ENCODE measurements at regions not wholly inside any gene's neighbourhood (a gene's known extent, or its start where the extent isn't known, plus 50 kb on each side); places are given as distances from the start of the nearest gene placed in this dataset.
A peak's percentile ranks its signal among the peaks of the same experiment; 100 is the strongest.

DNA sequence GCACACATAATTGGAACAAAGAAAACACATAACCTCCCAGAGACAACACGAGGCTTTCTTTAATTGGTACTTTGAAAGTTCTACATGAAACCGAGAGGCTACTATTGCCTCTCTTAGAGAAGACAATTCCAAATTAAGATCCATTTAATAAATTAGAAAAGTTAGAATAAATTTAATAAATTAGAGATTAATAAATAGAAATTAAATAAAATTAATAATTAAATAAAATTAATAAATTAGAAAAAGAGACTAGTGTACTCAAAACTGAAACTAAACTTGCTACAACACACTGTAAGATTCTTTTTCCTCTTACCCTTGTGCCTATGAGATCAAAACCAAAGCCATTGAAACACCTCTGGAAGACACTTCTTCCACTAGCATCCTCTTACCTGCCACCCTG, 199.0 kb downstream of the URB2 start:
- Histone ChIP-seq H3K9me3 (ENCODE audit: control insufficient read depth, low read length) (no peaks in the 10 kb centered on the region), H3K27ac (ENCODE audit: low read length) (no peak overlapping the region), H3K4me1 (ENCODE audit: control insufficient read depth, insufficient read depth, low read length) (no peaks in the 10 kb centered on the region), H3K27me3 (ENCODE audit: control insufficient read depth, insufficient read depth) (no peaks in the 10 kb centered on the region), H3K4me3 (ENCODE audit: low read length) (no peak overlapping the region)
- 89% methylated on average over 2 of the region's 2 CpGs for WGBS
- ATAC-seq (no peak), DNase-seq (no peak)
- intact Hi-C loops (cut with DNase I): no loop called here

DNA sequence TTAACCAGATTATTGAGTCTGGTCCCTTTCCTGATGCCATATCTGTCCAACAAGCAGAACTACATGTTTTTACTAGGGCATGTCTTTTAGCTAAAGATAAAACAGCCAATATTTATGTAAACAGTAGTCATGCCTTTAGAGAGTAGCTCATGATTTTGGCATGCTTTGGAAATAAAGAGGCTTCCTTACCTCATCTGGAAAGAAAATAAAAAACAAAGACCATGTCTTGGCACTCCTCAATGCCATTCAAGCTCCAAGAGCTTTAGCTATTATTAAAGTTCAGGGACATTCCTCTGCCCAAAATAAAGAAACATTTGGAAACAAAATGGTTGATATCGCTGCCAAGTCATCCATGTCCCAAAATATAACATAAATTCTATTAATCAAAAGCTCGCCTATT, 202.4 kb downstream of the URB2 start:
- Histone ChIP-seq H3K4me1 (ENCODE audit: control insufficient read depth, insufficient read depth, low read length) (peaks cover 2% of the 10 kb centered on the region), H3K27me3 (ENCODE audit: control insufficient read depth, insufficient read depth) (no peaks in the 10 kb centered on the region), H3K9me3 (ENCODE audit: control insufficient read depth, low read length) (no peaks in the 10 kb centered on the region), H3K27ac (ENCODE audit: low read length) (no peak overlapping the region), H3K4me3 (ENCODE audit: low read length) (no peak overlapping the region)
- DNase-seq (no peak), ATAC-seq (no peak)
- intact Hi-C loops (cut with DNase I): no loop called here
- 66% methylated on average over 2 of the region's 2 CpGs for WGBS

DNA sequence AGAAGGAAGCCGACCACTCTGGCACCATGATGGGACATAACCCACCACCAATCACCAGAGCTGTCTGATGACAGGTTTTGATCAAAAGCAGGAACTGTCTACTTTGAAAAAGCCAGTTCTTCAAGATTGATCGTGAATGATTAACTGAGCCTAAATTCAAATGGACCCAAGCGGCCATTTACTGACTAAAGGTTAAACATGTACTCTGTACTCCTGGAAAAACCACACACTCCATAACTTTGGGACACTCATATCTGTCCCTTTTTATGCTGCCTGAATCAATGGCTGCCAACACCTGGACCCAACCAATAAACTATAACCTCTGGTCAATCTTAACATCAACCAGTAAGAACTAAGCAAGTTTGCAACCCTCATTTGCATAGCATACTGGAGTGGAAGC, 206.6 kb downstream of the URB2 start:
- ATAC-seq (no peak), DNase-seq (no peak)
- no peak overlapping the region for H3K4me3 ChIP-seq (ENCODE audit: low read length)
- H3K4me1 ChIP-seq (ENCODE audit: control insufficient read depth, insufficient read depth, low read length): peaks cover 2% of the 10 kb centered on the region
- H3K27me3 ChIP-seq (ENCODE audit: control insufficient read depth, insufficient read depth): no peaks in the 10 kb centered on the region
- no peaks in the 10 kb centered on the region for H3K9me3 ChIP-seq (ENCODE audit: control insufficient read depth, low read length)
- intact Hi-C loops (cut with DNase I): no loop called here
- H3K27ac ChIP-seq (ENCODE audit: low read length): no peak overlapping the region
- WGBS: 87% methylated on average over 3 of the region's 3 CpGs

DNA sequence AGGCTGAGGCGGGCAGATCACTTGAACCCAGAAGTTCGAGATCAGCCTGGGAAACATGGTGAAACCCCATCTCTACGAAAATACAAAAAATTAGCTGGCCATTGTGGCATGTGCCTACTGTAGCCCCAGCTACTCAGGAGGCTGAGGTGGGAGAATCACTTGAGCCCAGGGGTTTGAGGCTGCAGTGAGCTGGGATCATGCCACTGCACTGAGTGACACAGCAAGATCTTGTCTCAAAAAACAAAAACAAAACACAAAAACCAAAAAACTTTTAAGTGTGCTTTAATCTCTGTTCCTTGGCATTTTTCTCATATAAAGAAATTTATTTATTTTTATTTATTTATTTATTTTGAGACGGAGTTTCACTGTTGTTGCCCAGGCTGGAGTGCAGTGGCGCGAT, 208.2 kb downstream of the URB2 start:
- intact Hi-C loops (cut with DNase I): no loop called here
- no peak for ATAC-seq
- DNase-seq: no peak
- no peak overlapping the region for H3K4me3 ChIP-seq (ENCODE audit: low read length)
- no peaks in the 10 kb centered on the region for H3K27me3 ChIP-seq (ENCODE audit: control insufficient read depth, insufficient read depth)
- H3K9me3 ChIP-seq (ENCODE audit: control insufficient read depth, low read length): no peaks in the 10 kb centered on the region
- no peak overlapping the region for H3K27ac ChIP-seq (ENCODE audit: low read length)
- H3K4me1 ChIP-seq (ENCODE audit: control insufficient read depth, insufficient read depth, low read length): peaks cover 2% of the 10 kb centered on the region
- 91% methylated on average over 6 of the region's 6 CpGs for whole genome bisulfite sequencing

DNA sequence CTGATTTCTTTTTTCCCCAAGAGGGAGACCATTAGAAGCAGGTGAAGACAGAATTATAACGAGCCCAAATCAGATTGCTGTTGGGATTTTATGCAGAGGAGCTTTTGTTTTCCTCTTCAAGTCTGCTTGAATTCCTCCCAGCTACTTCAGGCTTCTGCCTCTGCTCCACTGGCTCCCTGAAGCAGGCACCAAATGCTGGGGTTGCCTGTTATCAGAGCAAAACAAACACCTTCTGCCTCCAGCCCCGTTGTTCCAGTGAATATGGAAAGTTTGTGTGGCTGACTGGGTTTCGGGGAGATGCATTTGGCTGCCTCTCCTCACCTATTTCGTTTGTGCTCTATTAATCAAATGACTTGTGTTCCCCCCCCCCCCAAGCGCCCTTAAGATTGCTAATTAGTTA, 209.2 kb downstream of the URB2 start:
- Histone ChIP-seq H3K9me3 (ENCODE audit: control insufficient read depth, low read length) (no peaks in the 10 kb centered on the region), H3K4me1 (ENCODE audit: control insufficient read depth, insufficient read depth, low read length) (peaks cover 2% of the 10 kb centered on the region), H3K27me3 (ENCODE audit: control insufficient read depth, insufficient read depth) (no peaks in the 10 kb centered on the region), H3K27ac (ENCODE audit: low read length) (no peak overlapping the region), H3K4me3 (ENCODE audit: low read length) (no peak overlapping the region)
- DNase-seq (no peak), ATAC-seq (no peak)
- intact Hi-C loops (cut with DNase I): no loop called here
- 58% methylated on average over 5 of the region's 5 CpGs for WGBS

DNA sequence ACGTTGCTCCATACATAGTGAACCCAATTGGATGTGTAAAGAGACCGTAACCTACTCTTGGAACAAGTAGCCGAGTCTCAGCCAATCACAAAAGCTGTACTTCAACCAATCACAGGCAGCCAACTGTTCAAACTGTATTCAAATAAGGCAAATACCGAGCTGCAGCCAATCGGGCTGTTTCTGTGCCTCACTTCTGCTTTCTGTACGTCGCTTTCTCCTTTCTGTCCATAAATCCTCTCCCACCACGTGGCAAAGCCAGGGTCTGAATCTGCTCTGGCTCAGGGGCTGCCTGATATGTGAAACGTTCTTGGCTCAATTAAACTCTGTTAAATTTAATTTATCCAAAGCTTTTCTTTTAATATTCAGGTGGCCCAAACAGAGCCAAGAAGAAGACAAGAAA, 210.3 kb downstream of the URB2 start:
- Histone ChIP-seq H3K4me3 (ENCODE audit: low read length) (no peak overlapping the region), H3K27me3 (ENCODE audit: control insufficient read depth, insufficient read depth) (no peaks in the 10 kb centered on the region), H3K27ac (ENCODE audit: low read length) (no peak overlapping the region), H3K9me3 (ENCODE audit: control insufficient read depth, low read length) (no peaks in the 10 kb centered on the region), H3K4me1 (ENCODE audit: control insufficient read depth, insufficient read depth, low read length) (peaks cover 2% of the 10 kb centered on the region)
- intact Hi-C loops (cut with DNase I): no loop called here
- DNase-seq (no peak), ATAC-seq (no peak)
- WGBS: 70% methylated on average over 9 of the region's 9 CpGs

DNA sequence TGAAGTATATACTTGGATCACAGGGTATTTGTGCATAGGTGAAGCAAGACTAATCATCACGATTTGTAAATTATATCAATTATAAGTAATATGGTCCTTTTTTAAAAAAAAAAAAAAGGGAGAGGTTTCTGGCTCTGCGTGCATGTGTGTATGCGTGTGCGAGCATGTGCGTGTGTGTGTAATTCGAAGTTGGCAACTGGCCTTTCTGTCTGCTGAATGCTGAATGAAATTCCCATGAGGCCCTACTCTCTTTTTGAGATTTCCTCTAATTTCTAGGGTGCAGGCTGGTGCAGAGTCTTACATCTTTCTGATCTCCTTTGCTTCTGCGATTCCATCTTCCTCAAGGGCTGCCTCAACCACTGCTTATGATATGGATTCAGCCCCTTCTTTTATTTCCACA, 212.2 kb downstream of the URB2 start:
- 84% methylated on average over 7 of the region's 7 CpGs for WGBS
- H3K9me3 ChIP-seq (ENCODE audit: control insufficient read depth, low read length): no peaks in the 10 kb centered on the region
- ATAC-seq (no peak), DNase-seq (no peak)
- no peak overlapping the region for H3K4me3 ChIP-seq (ENCODE audit: low read length)
- H3K4me1 ChIP-seq (ENCODE audit: control insufficient read depth, insufficient read depth, low read length): peaks cover 2% of the 10 kb centered on the region
- no peak overlapping the region for H3K27ac ChIP-seq (ENCODE audit: low read length)
- no peaks in the 10 kb centered on the region for H3K27me3 ChIP-seq (ENCODE audit: control insufficient read depth, insufficient read depth)
- intact Hi-C loops (cut with DNase I): no loop called here

DNA sequence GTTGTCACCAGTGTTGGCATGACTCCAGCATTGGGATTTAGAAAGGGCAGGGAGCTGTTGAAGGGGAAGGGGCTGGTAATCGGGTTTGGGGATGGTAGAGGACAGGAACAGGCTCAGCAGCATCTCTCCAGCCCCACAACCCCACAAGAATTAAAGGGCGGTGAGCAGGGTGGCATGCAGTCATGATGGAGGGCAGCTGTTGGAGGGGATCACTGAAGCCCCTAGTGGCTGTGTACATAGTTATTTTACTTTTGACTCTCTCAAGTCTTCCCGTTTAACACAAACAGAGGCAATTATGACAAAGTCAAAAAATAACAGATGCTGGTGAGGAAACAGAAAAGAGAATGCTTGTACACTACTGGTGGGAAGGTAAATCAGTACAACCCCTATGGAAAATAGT, 213.8 kb downstream of the URB2 start:
- intact Hi-C loops (cut with DNase I): loop anchor here in 1 of 4 donors (10.0 kb wide), 1 partner anchor 465 kb away; no protein-coding TSS in a partner anchor
- Histone ChIP-seq H3K4me1 (ENCODE audit: control insufficient read depth, insufficient read depth, low read length) (peaks cover 4% of the 10 kb centered on the region), H3K27me3 (ENCODE audit: control insufficient read depth, insufficient read depth) (no peaks in the 10 kb centered on the region), H3K9me3 (ENCODE audit: control insufficient read depth, low read length) (no peaks in the 10 kb centered on the region), H3K27ac (ENCODE audit: low read length) (no peak overlapping the region), H3K4me3 (ENCODE audit: low read length) (no peak overlapping the region)
- 68% methylated on average over 3 of the region's 3 CpGs for WGBS
- ATAC-seq: no peak
- DNase-seq: no peak

DNA sequence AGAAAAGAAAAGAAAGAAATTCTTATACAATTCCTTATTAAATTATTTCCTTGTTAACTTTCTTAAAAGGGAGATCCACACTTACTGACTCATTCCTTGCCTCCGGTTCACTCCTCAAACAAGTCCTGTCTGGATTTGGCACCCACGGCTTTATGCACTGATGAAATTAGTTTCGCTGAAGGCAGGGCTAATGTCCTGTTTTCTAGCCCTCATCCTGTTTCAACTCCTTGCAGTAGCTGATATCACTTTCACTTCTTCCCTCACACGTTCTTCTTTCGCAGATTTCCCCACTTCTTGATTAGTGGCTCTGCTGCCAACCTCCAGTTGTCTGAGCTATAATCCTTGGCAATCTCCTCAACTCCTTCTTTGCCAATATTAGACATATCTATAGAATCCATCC, 215.2 kb downstream of the URB2 start:
- intact Hi-C loops (cut with DNase I): loop anchor here in 1 of 4 donors (10.0 kb wide), 1 partner anchor 464 kb away; no protein-coding TSS in a partner anchor
- WGBS: 65% methylated on average over 5 of the region's 5 CpGs
- Histone ChIP-seq H3K27me3 (ENCODE audit: control insufficient read depth, insufficient read depth) (no peaks in the 10 kb centered on the region), H3K27ac (ENCODE audit: low read length) (no peak overlapping the region), H3K4me3 (ENCODE audit: low read length) (no peak overlapping the region), H3K4me1 (ENCODE audit: control insufficient read depth, insufficient read depth, low read length) (peaks cover 4% of the 10 kb centered on the region), H3K9me3 (ENCODE audit: control insufficient read depth, low read length) (no peaks in the 10 kb centered on the region)
- DNase-seq: no peak
- no peak for ATAC-seq

DNA sequence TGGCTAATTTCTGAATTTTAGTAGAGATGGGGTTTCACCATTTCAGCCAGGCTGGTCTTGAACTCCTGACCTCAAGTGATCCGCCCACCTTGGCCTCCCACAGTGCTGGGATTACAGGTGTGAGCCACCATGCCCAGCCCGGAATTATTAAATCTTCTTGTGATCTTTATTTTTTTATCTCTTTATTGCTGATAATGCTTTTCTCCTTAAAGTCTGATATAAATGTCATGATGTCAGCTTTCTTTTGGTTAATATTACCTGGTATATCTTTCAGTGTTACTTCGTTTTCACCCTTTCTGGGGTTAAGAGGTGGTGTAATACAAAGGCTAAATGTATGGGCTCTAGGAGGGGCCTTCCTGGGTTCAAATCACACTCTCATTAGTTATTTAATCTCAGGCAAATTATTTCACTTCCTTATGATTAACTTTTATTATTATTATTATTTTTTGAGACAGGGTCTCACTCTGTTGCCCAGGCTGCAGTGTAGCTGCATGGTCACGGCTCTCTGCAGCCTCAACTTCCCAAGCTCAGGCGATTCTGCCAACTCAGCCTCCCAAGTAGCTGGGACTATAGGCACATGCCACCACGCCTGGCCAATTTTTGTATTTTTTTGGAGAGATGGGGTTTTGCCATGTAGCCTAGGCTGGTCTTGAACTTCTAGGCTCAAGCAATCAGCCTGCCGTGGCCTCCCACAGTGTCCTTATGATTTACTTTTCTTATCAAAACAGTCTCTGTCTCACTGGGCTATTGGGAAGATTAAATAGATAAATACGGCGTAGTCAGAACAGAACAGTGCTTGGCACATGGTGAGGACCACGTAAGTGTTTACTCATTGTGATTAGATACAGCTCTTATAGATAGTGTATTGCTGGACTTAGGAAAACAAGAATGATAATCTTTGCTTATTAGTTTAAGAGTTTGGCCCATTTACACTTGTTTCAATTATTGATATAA, 216.5 kb downstream of the URB2 start:
- Histone ChIP-seq H3K4me1 (ENCODE audit: control insufficient read depth, insufficient read depth, low read length) (peaks cover 4% of the 10 kb centered on the region), H3K27me3 (ENCODE audit: control insufficient read depth, insufficient read depth) (no peaks in the 10 kb centered on the region), H3K9me3 (ENCODE audit: control insufficient read depth, low read length) (no peaks in the 10 kb centered on the region), H3K27ac (ENCODE audit: low read length) (no peak overlapping the region), H3K4me3 (ENCODE audit: low read length) (no peak overlapping the region)
- DNase-seq: no peak
- ATAC-seq: no peak
- intact Hi-C loops (cut with DNase I): loop anchor here in 1 of 4 donors (10.0 kb wide), 1 partner anchor 462 kb away; no protein-coding TSS in a partner anchor
- 68% methylated on average over 10 of the region's 10 CpGs for WGBS

DNA sequence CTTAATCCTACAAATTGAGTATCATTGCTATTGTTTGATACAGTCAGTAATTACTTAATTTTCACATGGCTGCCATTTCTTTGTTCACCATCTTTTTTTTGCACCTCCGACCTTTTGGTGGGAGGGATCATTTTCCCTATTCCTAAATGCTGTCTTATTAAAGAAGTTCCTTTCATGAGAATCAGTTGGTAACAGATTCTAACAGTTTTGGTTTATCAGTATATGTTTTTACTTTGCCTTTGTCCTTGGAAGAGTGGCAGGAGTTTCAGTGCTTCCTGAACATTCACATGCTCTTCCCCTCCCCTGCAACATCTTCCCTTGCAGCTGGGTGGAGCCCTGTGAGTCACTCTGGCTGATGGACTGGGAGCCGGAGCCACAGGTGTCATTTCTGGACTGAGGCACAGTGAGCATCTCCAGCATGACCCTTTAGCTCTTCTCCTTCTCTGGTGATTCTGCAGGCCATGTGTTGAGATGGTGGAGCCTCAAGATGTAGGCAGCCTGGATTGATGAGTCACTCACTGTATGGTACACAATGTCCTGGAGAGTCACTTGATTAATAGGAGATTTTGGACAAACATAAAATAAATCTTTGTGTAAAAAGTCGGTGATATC, 217.7 kb downstream of the URB2 start:
- DNase-seq (peak in 2 of 3 donors; percentile 26 to 63), ATAC-seq (peak; percentile 72 to 76)
- H3K9me3 ChIP-seq (ENCODE audit: control insufficient read depth, low read length): no peaks in the 10 kb centered on the region
- no peak overlapping the region for H3K4me3 ChIP-seq (ENCODE audit: low read length)
- 50% methylated on average over 3 of the region's 3 CpGs for WGBS
- intact Hi-C loops (cut with DNase I): loop anchor here in 1 of 4 donors (10.0 kb wide), 1 partner anchor 461 kb away; no protein-coding TSS in a partner anchor
- no peak overlapping the region for H3K27ac ChIP-seq (ENCODE audit: low read length)
- no peaks in the 10 kb centered on the region for H3K27me3 ChIP-seq (ENCODE audit: control insufficient read depth, insufficient read depth)
- peaks cover 4% of the 10 kb centered on the region for H3K4me1 ChIP-seq (ENCODE audit: control insufficient read depth, insufficient read depth, low read length)

All from right cardiac atrium (tissue), 5 donors.